CD4-positive, alpha-beta T cell treated with Interleukin-15 for 4 hours (primary cell): ENCODE measurements at regions not wholly inside any gene's neighbourhood (a gene's known extent, or its start where the extent isn't known, plus 50 kb on each side); places are given as distances from the start of the nearest gene placed in this dataset.
"Not testable (repeated sequence)": the region's sequence is repeated elsewhere in the genome, so short reads cannot be mapped to it uniquely, and the experiment has no call there.

Experiments
- DNase-seq: peaks from one replicate; pipeline ENCODE4 v3.0.0-alpha.2; 2020; ENCODE audit warnings: low spot score

DNA sequence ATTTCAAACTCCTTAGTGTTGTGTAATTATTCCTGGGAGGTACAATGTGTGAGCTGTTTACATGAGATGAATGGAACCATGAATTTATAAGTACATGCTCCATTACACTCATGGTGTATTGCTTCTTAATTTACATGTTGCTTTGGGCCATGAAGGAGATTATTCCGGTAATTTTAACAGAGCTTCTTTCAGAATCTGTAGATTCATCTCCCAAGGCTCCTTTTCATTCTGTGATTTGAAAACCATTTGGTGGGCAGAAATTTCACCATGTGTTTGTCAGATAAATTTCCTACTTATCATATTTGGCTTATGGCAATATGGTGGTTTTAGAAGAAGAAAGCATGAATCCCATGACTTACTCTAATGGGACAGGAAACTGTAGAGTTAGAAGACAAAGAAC is 421.6 kb upstream of the EYS start:
- DNase-seq: no peak

- DNase-seq: no peak
Measured at GRCh38 chr6:66128243-66128642, 421.2 kb upstream of the EYS start.

- DNase-seq: no peak
Measured at GRCh38 chr6:66127061-66127460, 420.0 kb upstream of the EYS start.

GRCh38 chr6:66126358-66126757 is 419.3 kb upstream of the EYS start:
- DNase-seq: no peak

DNA sequence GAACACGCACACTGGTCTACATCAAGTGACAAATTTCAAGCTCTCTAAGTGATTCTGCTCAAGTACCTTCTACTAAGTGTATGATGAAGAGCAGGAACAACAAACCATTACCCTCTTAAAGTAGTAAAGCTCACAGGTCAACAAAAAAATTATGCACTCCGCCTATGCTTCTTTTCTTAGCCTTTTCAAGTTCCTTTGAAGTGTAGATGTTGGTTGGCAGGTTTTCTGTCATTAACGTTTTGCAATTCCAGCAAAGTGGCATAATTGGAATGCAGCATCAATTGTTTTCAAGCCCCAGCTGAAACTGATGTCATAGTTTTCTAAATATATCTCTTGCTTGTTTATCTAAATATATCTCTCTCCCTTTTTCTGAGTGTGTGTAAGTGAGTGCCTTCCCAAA is 396.9 kb upstream of the EYS start:
- no peak for DNase-seq

- DNase-seq: no peak
Measured at GRCh38 chr6:66103354-66103753, 396.3 kb upstream of the EYS start.

- DNase-seq: no peak
Measured at GRCh38 chr6:66096679-66097078, 389.7 kb upstream of the EYS start.

DNA sequence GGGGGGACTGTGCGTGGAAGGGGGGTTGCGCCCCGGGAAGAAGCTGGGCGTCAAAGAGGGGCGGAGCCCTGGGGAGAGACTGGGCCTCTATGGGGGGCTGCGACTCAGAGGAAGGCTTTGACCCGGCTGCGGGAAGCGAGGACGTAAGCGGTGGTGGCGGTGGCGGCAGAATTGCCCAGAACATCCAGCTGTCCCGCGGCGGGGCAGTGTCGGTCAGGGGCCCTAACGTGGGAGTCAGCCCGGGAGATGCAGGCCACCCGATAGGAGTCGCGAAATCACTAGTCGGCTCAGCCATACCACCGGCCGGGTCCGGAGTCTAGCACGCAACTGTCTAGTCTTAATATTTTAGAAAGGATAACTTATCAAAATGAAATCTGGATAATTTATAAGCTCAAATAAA is 387.6 kb upstream of the EYS start:
- no peak for DNase-seq

DNA sequence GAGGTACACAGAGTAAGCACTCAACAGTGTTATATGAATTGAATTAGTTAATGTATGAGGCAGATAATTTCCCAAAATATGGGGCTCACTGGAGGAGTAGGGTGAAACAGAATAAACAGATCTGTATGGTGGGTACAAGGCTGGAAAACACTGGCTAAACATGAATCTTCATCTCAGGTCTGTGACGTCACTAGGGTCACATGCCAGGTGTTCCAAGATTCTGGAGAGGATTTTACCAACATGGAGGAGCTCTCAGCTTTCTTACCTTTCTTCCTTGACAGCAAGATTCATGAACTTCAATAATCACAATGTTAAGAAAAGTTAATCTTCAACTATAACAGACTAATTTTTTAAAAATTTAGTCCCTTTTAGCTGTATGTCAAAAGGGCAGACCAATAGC is 385.3 kb upstream of the EYS start:
- DNase-seq: not testable (repeated sequence)

DNA sequence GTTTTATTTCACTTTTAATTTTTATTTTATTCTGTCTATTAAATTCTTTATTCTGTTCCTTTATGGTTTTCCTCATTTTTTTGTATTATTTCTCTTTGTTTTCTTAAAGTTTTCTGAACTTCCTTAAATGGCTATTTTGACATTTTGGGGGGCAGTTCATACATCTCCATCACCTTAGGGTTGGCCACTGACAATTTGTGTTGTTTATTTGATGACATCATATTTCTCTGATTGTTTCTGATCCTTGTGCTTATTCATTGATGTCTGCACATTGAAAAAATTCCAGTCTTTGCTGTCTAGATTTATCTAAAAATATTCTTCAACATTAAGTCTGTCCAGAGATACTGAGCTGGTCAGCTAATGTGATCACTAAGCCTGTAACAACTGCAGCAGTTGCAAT is 379.5 kb upstream of the EYS start:
- no peak for DNase-seq

DNA sequence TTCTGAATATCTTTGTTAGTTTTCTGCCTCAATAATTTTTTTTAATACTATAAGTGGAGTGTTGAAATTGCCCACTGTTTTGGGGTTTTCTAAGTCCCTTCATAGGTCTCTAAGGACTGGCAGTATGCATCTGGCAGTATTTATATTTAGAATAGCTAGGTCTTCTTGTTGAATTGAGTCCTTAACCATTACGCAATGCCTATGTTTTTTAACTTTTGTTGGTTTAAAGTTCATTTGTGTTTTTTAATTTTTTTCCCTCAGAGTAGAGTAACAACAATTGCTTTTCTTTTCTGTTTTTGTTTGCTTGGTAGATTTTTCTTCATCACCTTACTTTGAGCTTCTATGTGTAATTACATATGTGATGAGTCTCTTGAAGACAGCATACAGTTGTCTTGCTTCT is 375.9 kb upstream of the EYS start:
- no peak for DNase-seq

GRCh38 chr6:66068907-66069306 is 361.9 kb upstream of the EYS start:
- DNase-seq: no peak

GRCh38 chr6:66068033-66068432 is 361.0 kb upstream of the EYS start:
- DNase-seq: no peak

DNA sequence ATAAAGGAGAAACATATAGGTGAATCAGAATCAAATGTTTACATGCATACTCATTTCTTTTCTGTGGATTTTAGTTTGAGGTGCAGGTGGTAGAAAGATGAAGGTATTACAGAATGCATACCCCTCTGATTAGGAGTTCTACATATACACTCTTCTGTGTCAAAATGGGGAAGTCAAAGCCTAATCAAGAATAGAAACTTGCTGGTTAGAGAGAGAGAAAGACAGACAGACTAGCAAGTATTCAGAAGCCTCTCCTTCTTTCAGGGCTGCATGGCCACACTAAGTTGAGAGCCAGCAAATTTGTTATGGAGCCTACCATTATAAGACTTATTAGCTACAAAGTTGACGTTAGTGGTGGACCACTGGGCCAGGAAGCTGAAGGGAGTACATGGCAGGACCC is 358.3 kb upstream of the EYS start:
- no peak for DNase-seq

DNA sequence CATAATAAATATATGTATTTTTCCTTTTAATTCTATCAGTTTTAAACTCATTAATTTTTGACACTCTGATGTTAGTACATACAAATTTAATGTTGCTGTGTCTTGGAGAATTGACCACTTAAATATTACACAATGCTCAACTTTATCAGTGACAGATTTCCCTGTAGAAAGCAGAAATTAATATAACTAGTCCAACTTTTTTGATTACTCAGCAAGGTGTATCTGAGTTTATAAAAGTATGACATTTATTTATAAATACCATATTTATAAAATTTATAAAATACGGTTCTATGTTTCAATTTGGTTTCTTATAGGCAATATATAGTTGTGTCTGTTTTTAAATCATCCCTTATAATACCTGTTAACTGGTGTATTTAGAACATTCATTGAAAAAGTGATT is 350.0 kb upstream of the EYS start:
- DNase-seq: no peak

DNA sequence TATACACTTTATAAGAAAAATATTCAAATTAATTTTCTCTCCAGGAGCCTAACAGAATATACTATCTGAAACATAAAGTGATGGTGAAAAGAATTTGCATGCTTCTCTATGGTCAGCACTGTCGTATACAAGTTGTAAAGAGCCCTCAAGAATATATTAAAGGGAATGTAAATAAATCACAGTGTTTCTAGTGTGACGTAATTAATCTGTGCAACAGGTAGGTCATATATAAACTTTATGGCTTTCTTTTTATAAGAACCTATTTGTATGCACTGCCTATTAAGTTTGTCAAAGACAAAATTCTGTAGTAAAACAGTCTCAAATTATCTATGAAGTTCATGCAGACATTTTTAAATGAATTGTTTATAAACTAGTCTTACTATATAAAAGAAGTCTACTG is 347.9 kb upstream of the EYS start:
- no peak for DNase-seq

DNA sequence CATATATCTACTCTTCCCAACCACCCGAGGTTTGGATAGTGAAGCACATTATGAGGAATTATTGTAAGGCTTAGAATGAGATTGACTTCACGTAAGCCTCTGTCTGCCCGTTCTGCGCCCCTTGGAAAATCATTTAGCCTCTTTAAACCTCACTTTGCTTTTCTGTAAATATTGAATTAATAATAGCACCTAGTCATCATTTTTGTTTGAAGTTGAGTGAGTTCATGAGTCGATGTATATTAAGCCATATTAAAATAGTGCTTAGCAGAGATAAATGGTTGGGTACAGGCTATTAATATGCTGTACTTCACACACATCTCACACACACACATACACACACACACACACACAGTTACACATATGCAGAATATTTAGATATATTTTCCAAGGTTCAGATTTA is 344.8 kb upstream of the EYS start:
- DNase-seq: no peak

- DNase-seq: no peak
Measured at GRCh38 chr6:66048684-66049474, 341.9 kb upstream of the EYS start.

DNA sequence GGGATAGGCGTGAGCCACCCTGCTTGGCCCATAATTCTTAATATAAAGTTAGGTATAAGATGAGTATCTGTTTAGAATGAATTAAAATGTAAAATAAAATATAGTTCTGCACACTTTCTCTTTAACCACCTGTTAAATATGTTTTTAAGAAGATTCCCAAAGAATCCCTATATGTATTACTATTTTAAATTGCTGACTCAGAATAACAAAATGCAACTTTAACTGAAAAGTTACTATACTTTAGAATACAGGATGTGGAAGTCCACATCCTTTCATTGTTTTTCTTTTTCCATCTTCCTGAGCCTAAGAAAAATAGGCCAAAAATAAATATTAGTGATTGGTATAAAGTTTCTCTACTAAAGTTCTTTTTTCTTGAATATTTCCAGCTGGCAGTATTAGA is 325.6 kb upstream of the EYS start:
- DNase-seq: no peak

GRCh38 chr6:66029391-66029790 is 322.4 kb upstream of the EYS start:
- DNase-seq: no peak

DNA sequence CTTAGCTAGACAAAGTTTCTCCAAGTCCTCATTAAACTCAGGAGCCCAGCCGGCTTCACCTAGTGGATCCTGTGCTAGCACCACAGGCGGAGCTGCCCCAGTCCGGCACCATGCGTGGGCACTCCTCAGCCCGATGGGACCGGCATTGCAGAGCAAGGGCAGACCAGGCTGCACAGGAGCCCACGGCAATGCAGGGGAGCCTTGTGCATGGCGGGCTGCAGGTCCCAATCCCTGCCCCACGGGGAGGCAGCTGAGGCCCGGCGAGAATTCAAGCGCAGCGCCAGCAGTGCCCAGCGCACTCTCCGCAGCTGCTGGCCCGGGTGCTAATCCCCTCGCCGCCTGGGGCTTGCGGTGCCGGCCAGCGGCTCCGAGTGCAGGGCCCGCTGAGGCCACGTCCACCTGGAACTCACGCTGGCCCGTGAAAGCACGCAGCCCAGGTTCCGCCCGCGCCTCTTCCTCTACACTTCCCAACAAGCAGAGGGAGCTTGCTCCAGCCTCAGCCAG is 292.3 kb upstream of the EYS start:
- no peak for DNase-seq

DNA sequence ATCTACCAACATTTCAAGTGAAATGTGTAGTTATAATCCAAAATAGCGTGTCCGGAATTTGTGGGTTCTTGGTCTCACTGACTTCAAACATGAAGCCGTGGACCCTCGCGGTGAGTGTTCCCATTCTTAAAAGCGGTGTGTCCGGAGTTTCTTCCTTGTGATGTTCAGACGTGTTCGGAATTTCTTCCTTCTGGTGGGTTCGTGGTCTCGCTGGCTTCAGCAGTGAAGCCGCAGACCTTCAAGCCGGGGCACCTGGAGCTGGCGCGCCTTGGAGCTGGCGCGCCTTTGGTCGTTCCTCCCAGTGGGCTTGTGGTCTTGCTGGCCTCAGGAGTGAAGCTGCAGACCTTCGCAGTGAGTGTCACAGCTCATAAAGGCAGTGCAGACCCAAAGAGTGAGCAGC is 291.5 kb upstream of the EYS start:
- DNase-seq: no peak

GRCh38 chr6:65997539-65997938 is 290.5 kb upstream of the EYS start:
- no peak for DNase-seq

- DNase-seq: no peak
Measured at GRCh38 chr6:65996096-65996495, 289.1 kb upstream of the EYS start.
